Panc1 (cell line): ENCODE measurements at regions not wholly inside any gene's neighbourhood (a gene's known extent, or its start where the extent isn't known, plus 50 kb on each side); places are given as distances from the start of the nearest gene placed in this dataset.

Experiments used
- CTCF ChIP-seq: fragments of 450-650 bp; IDR thresholded peaks from 2 replicates; pipeline ENCODE4 v1.5.1; 2017; ENCODE audit warnings: mild to moderate bottlenecking
- POLR2AphosphoS5 ChIP-seq: IDR thresholded peaks from 2 replicates; pipeline ENCODE4 v1.6.1; 2012; ENCODE audit warnings: mild to moderate bottlenecking, low read depth, low read length, moderate library complexity
- REST ChIP-seq, 2 experiments: IDR thresholded peaks; 2 replicates each; pipeline ENCODE4 v1.6.1; 2011 to 2012; ENCODE audit warnings: low read depth in 2 of 2, control low read depth in 1 of 2, low read length in 1 of 2, mild to moderate bottlenecking in 1 of 2, moderate library complexity in 1 of 2; ENCODE audit not compliant: insufficient read depth in 1 of 2
- SIN3A ChIP-seq: IDR thresholded peaks from 2 replicates; pipeline ENCODE4 v1.6.1; 2012; ENCODE audit warnings: low read depth, mild to moderate bottlenecking, low read length, moderate library complexity, borderline replicate concordance; ENCODE audit not compliant: insufficient read depth
- TCF7L2 ChIP-seq: IDR thresholded peaks from 2 replicates; pipeline ENCODE4 v1.6.1; 2011; ENCODE audit warnings: mild to moderate bottlenecking, low read depth, low read length, inconsistent platforms

- no peak for TF ChIP-seq CTCF
- TF ChIP-seq REST (IDR thresholded peaks at IDR 0.05; ENCODE audit: insufficient read depth in 1 of 2, low read depth in 2 of 2, low read length in 1 of 2), result no peak
- TF ChIP-seq POLR2AphosphoS5, result no peak
- no peak for TF ChIP-seq SIN3A
- TF ChIP-seq TCF7L2, result no peak
Observed at GRCh38 chr10:9811601-9812000, 1206.1 kb upstream of the CELF2 start.
